MCF 10A (cell line): ENCODE measurements at regions not wholly inside any gene's neighbourhood (a gene's known extent, or its start where the extent isn't known, plus 50 kb on each side); places are given as distances from the start of the nearest gene placed in this dataset.

Experiments used
- BruUV-seq: library from RNA; stranded (reverse); fragments of 400-500 nt; replicated peaks from 2 replicates; lab custom pipeline; 2021; lab: Mats Ljungman, UMichigan
- CTCF ChIA-PET: fragments of 300-600 bp; sonication (Branson Sonifier 250); formaldehyde crosslinking; extraction: SDS; loops from one replicate; lab custom pipeline; 2021; ENCODE audit warnings: antibody characterized with exemption, inconsistent platforms; lab: Yijun Ruan, JAX
- POLR2A ChIA-PET: fragments of 300-600, 350-650 bp; sonication (Branson Sonifier 250); formaldehyde crosslinking; extraction: SDS; loops from one replicate; lab custom pipeline; 2020; ENCODE audit warnings: antibody characterized with exemption, inconsistent platforms; lab: Yijun Ruan, JAX
- DNase-seq: peaks from one replicate; pipeline ENCODE4 v3.0.0-alpha.2; 2018; ENCODE audit not compliant: unreplicated experiment
- H3K27ac Mint-ChIP-seq: one replicate; pipeline ENCODE4 v1.8.0; 2022; ENCODE audit warnings: mild to moderate bottlenecking, low read depth, mixed read lengths; ENCODE audit not compliant: unreplicated experiment
- H3K27me3 Mint-ChIP-seq: one replicate; pipeline ENCODE4 v1.8.0; 2022; ENCODE audit warnings: mixed read lengths; ENCODE audit not compliant: insufficient read depth, unreplicated experiment
- H3K36me3 Mint-ChIP-seq: one replicate; pipeline ENCODE4 v1.8.0; 2022; ENCODE audit warnings: mild to moderate bottlenecking, moderate library complexity, mixed read lengths; ENCODE audit not compliant: insufficient read depth, unreplicated experiment
- H3K4me1 Mint-ChIP-seq: one replicate; pipeline ENCODE4 v1.8.0; 2022; ENCODE audit warnings: mixed read lengths; ENCODE audit not compliant: insufficient read depth, unreplicated experiment
- H3K4me3 Mint-ChIP-seq: one replicate; pipeline ENCODE4 v1.8.0; 2022; ENCODE audit warnings: mild to moderate bottlenecking, moderate library complexity, mixed read lengths; ENCODE audit not compliant: unreplicated experiment
- H3K9me3 Mint-ChIP-seq: one replicate; pipeline ENCODE4 v1.8.0; 2022; ENCODE audit warnings: mixed read lengths; ENCODE audit not compliant: unreplicated experiment
- CTCF ChIP-seq: fragments of 200-600 bp; IDR thresholded peaks from one replicate; pipeline ENCODE4 v1.8.0; 2022; ENCODE audit warnings: antibody characterized with exemption, mild to moderate bottlenecking; ENCODE audit not compliant: unreplicated experiment
- intact Hi-C: fragments of 100-400 bp; cut with micrococcal nuclease; formaldehyde crosslinking; loops from 2 replicates; pipeline ENCODE4 v1.14.1; 2022

- BruUV-seq = no TSS peak
- Mint-ChIP-seq H3K9me3 (peaks cover 14% of the 10 kb centered on the region), H3K27ac (no peak overlapping the region), H3K4me3 (no peak overlapping the region), H3K4me1 (no peaks in the 10 kb centered on the region), H3K36me3 (no peaks in the 10 kb centered on the region), H3K27me3 (no peaks in the 10 kb centered on the region)
- CTCF ChIA-PET = interaction anchor here (1.2 kb wide), 1 partner anchor 409 kb away, joined by 3 read pairs; no protein-coding TSS in a partner anchor
- no peak for TF ChIP-seq CTCF
- intact Hi-C loops = loop anchor here (5.0 kb wide), 1 partner anchor 636 kb away; no protein-coding TSS in a partner anchor
- DNase-seq = no peak
- POLR2A ChIA-PET = no interaction called here
Observed at GRCh38 chr7:84612981-84613681, 418.5 kb upstream of the SEMA3A start.

- no peaks in the 10 kb centered on the region for H3K4me1 Mint-ChIP-seq
- no peak for DNase-seq
- no TSS peak for BruUV-seq
- intact Hi-C loops = loop anchor here (5.0 kb wide), 1 partner anchor 634 kb away; no protein-coding TSS in a partner anchor
- ChIA-PET POLR2A (no interaction called here), CTCF (interaction anchor here (0.6 kb wide), 1 partner anchor 24 kb away, joined by 4 read pairs; no protein-coding TSS in a partner anchor)
- no peak overlapping the region for H3K27ac Mint-ChIP-seq
- no peaks in the 10 kb centered on the region for H3K36me3 Mint-ChIP-seq
- no peak for TF ChIP-seq CTCF
- H3K9me3 Mint-ChIP-seq = peaks cover 7% of the 10 kb centered on the region
- H3K4me3 Mint-ChIP-seq = no peak overlapping the region
- no peaks in the 10 kb centered on the region for H3K27me3 Mint-ChIP-seq
Observed at GRCh38 chr7:84611391-84611790, 416.8 kb upstream of the SEMA3A start.

- ChIA-PET POLR2A (no interaction called here), CTCF (interaction anchor here (0.7 kb wide), 2 partner anchors 146 to 412 kb away, joined by 3 read pairs; no protein-coding TSS in a partner anchor)
- no peak for DNase-seq
- Mint-ChIP-seq H3K36me3 (no peaks in the 10 kb centered on the region), H3K27ac (no peak overlapping the region), H3K9me3 (peaks cover 7% of the 10 kb centered on the region), H3K4me3 (no peak overlapping the region), H3K27me3 (no peaks in the 10 kb centered on the region), H3K4me1 (no peaks in the 10 kb centered on the region)
- no TSS peak for BruUV-seq
- intact Hi-C loops = loop anchor here (5.0 kb wide), 1 partner anchor 633 kb away; no protein-coding TSS in a partner anchor
- TF ChIP-seq CTCF = no peak
Observed at GRCh38 chr7:84610390-84610789, 415.8 kb upstream of the SEMA3A start.

GRCh38 chr7:84605301-84605700 lies 410.7 kb upstream of the SEMA3A start:
- Mint-ChIP-seq H3K4me3 (no peak overlapping the region), H3K4me1 (no peaks in the 10 kb centered on the region), H3K9me3 (peaks cover 27% of the 10 kb centered on the region), H3K36me3 (no peaks in the 10 kb centered on the region), H3K27ac (no peak overlapping the region), H3K27me3 (no peaks in the 10 kb centered on the region)
- ChIA-PET CTCF (interaction anchor here (0.6 kb wide), 1 partner anchor 230 kb away, joined by 3 read pairs; no protein-coding TSS in a partner anchor), POLR2A (no interaction called here)
- BruUV-seq = no TSS peak
- intact Hi-C loops = no loop called here
- TF ChIP-seq CTCF = no peak
- DNase-seq = no peak
